ENCODE measurements at regions not wholly inside any gene's neighbourhood (a gene's known extent, or its start where the extent isn't known, plus 50 kb on each side); places are given as distances from the start of the nearest gene placed in this dataset.

DNA sequence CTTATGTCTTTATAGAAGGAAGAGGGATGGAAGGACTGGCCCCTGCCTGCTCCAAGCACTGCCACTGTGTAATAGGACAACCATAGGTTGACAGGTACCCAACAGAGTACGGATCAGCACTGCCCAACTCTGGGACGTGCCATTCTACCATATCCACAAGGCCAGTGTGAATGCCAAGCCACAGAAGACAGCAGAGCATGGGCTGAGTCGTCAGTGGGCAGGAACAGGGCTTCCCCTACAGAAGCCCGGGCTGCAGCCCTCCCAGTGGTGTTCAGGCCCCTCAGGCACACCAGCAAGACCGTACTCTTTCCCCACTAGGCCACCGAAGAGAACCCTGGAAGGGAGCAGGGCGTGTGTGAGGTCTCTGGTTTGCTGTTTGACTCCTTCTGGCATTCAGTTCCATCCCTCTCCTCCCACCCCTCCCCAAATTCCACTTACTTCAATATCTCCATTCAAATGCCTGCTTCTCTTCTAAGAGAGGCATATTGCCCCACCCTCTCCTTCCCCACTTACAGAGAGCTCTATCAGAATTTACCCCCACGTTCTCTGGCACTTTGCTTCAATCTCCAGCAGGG lies 209.4 kb downstream of the FOXO1 start:
- TF ChIP-seq, protein P1, sequence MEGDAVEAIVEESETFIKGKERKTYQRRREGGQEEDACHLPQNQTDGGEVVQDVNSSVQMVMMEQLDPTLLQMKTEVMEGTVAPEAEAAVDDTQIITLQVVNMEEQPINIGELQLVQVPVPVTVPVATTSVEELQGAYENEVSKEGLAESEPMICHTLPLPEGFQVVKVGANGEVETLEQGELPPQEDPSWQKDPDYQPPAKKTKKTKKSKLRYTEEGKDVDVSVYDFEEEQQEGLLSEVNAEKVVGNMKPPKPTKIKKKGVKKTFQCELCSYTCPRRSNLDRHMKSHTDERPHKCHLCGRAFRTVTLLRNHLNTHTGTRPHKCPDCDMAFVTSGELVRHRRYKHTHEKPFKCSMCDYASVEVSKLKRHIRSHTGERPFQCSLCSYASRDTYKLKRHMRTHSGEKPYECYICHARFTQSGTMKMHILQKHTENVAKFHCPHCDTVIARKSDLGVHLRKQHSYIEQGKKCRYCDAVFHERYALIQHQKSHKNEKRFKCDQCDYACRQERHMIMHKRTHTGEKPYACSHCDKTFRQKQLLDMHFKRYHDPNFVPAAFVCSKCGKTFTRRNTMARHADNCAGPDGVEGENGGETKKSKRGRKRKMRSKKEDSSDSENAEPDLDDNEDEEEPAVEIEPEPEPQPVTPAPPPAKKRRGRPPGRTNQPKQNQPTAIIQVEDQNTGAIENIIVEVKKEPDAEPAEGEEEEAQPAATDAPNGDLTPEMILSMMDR (IDR thresholded peaks at IDR 0.05; ENCODE audit: low read depth, low read length, poor library complexity, severe bottlenecking): no peak
- TF ChIP-seq EZH2phosphoT487 (IDR thresholded peaks at IDR 0.05; ENCODE audit: borderline replicate concordance, low read length): no peak
